GM21526 (cell line): ENCODE measurements at regions not wholly inside any gene's neighbourhood (a gene's known extent, or its start where the extent isn't known, plus 50 kb on each side); places are given as distances from the start of the nearest gene placed in this dataset.

Experiments used
- ATAC-seq: cut with Tn5 transposase; IDR thresholded peaks from one replicate; pipeline ENCODE4 v1.9.1; 2021; ENCODE audit warnings: moderate library complexity; ENCODE audit not compliant: unreplicated experiment, low FRiP score

GRCh38 chr4:164440199-164440598 lies 313.7 kb upstream of the SMIM31 start:
- ATAC-seq, result no peak

GRCh38 chr4:164441109-164441508 lies 312.8 kb upstream of the SMIM31 start:
- no peak for ATAC-seq

GRCh38 chr4:164442180-164442579 lies 311.8 kb upstream of the SMIM31 start:
- ATAC-seq, result no peak

- ATAC-seq, result no peak
Observed at GRCh38 chr4:164446516-164446915, 307.4 kb upstream of the SMIM31 start.

- no peak for ATAC-seq
Observed at GRCh38 chr4:164461901-164462300, 292.0 kb upstream of the SMIM31 start.

GRCh38 chr4:164462471-164462870 lies 291.5 kb upstream of the SMIM31 start:
- no peak for ATAC-seq

GRCh38 chr4:164464313-164464712 lies 289.6 kb upstream of the SMIM31 start:
- ATAC-seq, result no peak

- ATAC-seq, result no peak
Observed at GRCh38 chr4:164467493-164467892, 286.4 kb upstream of the SMIM31 start.

GRCh38 chr4:164481306-164482091 lies 272.4 kb upstream of the SMIM31 start:
- no peak for ATAC-seq

GRCh38 chr4:164482092-164482404 lies 271.9 kb upstream of the SMIM31 start:
- ATAC-seq, result no peak

- no peak for ATAC-seq
Observed at GRCh38 chr4:164482758-164483157, 271.2 kb upstream of the SMIM31 start.

- ATAC-seq, result no peak
Observed at GRCh38 chr4:164483711-164484110, 270.2 kb upstream of the SMIM31 start.

GRCh38 chr4:164484551-164484950 lies 269.4 kb upstream of the SMIM31 start:
- ATAC-seq, result no peak

GRCh38 chr4:164485136-164485535 lies 268.8 kb upstream of the SMIM31 start:
- ATAC-seq, result no peak

- ATAC-seq, result no peak
Observed at GRCh38 chr4:164488114-164488513, 265.8 kb upstream of the SMIM31 start.

- ATAC-seq, result no peak
Observed at GRCh38 chr4:164501074-164501473, 252.9 kb upstream of the SMIM31 start.

GRCh38 chr4:164503874-164504273 lies 250.1 kb upstream of the SMIM31 start:
- ATAC-seq, result no peak

- no peak for ATAC-seq
Observed at GRCh38 chr4:164508097-164508496, 245.8 kb upstream of the SMIM31 start.

- no peak for ATAC-seq
Observed at GRCh38 chr4:164508771-164509170, 245.2 kb upstream of the SMIM31 start.

- no peak for ATAC-seq
Observed at GRCh38 chr4:164509951-164510350, 244.0 kb upstream of the SMIM31 start.

GRCh38 chr4:164512124-164512523 lies 241.8 kb upstream of the SMIM31 start:
- no peak for ATAC-seq

- no peak for ATAC-seq
Observed at GRCh38 chr4:164514765-164515164, 239.2 kb upstream of the SMIM31 start.

GRCh38 chr4:164524789-164525188 lies 229.1 kb upstream of the SMIM31 start:
- no peak for ATAC-seq
